ENCODE measurements at regions not wholly inside any gene's neighbourhood (a gene's known extent, or its start where the extent isn't known, plus 50 kb on each side); places are given as distances from the start of the nearest gene placed in this dataset.

DNA sequence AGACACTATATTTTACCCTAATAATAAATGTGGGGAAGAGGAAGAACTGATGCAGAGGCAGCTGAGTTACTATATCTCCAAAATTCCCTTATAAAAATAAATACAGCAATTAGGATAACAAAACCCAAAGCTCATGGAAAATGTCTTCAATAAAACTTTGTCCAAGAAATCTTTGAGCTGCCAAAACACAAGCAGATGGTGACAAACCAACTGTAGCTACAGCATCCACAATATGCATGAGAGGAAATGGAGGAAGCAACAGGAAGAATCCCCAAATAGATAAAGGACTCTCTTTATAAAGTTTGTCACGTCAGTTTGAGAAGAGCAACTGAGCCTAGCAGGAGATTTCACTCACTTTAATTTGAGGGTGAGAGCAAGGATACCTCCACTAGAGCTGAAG lies 638.2 kb downstream of the IGSF11 start:
- Histone ChIP-seq H3K27ac (ENCODE audit: low read length) (no peak overlapping the region), H3K4me3 (ENCODE audit: low read length) (no peak overlapping the region), H3K79me2 (ENCODE audit: low read length) (no peaks in the 10 kb centered on the region), H3K9me3 (ENCODE audit: insufficient read depth, low read length) (no peaks in the 10 kb centered on the region), H3K9ac (ENCODE audit: low read length) (no peak overlapping the region), H3K27me3 (ENCODE audit: low read depth, low read length) (no peaks in the 10 kb centered on the region), H3K4me1 (ENCODE audit: low read length) (no peaks in the 10 kb centered on the region), H3K4me2 (ENCODE audit: low read length) (no peak overlapping the region), H4K20me1 (ENCODE audit: insufficient read depth, low read length) (no peaks in the 10 kb centered on the region), H3K36me3 (replicated peaks; ENCODE audit: low read depth, low read length) (no peaks in the 10 kb centered on the region), H2AFZ (ENCODE audit: low read depth, low read length) (no peak overlapping the region)
- no peak for TF ChIP-seq EZH2phosphoT487 (IDR thresholded peaks at IDR 0.05; ENCODE audit: low read depth)
- TF ChIP-seq, protein P1, sequence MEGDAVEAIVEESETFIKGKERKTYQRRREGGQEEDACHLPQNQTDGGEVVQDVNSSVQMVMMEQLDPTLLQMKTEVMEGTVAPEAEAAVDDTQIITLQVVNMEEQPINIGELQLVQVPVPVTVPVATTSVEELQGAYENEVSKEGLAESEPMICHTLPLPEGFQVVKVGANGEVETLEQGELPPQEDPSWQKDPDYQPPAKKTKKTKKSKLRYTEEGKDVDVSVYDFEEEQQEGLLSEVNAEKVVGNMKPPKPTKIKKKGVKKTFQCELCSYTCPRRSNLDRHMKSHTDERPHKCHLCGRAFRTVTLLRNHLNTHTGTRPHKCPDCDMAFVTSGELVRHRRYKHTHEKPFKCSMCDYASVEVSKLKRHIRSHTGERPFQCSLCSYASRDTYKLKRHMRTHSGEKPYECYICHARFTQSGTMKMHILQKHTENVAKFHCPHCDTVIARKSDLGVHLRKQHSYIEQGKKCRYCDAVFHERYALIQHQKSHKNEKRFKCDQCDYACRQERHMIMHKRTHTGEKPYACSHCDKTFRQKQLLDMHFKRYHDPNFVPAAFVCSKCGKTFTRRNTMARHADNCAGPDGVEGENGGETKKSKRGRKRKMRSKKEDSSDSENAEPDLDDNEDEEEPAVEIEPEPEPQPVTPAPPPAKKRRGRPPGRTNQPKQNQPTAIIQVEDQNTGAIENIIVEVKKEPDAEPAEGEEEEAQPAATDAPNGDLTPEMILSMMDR (IDR thresholded peaks at IDR 0.05; ENCODE audit: low read depth, low read length), result no peak

DNA sequence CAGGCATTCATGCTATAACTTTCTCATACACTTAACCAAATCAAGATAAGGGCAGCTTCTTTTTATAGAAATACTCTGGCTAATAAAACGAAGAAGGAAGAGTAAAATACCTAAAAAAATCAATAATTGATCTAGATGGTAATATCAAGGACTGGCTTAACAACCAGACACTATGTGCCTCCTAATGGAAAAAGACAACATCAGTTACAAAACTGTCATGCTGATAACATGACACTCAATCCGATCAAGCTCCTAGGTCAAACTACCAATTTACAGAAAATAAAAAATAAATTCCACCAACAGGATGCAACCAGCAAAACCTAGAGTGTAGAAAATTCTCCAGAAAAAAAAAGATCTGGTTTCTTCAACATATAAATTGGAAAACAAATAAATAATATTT lies 634.6 kb downstream of the IGSF11 start:
- Histone ChIP-seq H3K79me2 (ENCODE audit: low read length) (no peaks in the 10 kb centered on the region), H2AFZ (ENCODE audit: low read depth, low read length) (no peak overlapping the region), H3K27ac (ENCODE audit: low read length) (no peak overlapping the region), H3K9me3 (ENCODE audit: insufficient read depth, low read length) (no peaks in the 10 kb centered on the region), H3K27me3 (ENCODE audit: low read depth, low read length) (no peaks in the 10 kb centered on the region), H3K9ac (ENCODE audit: low read length) (no peak overlapping the region), H3K4me1 (ENCODE audit: low read length) (no peaks in the 10 kb centered on the region), H3K4me2 (ENCODE audit: low read length) (no peak overlapping the region), H4K20me1 (ENCODE audit: insufficient read depth, low read length) (no peaks in the 10 kb centered on the region), H3K4me3 (ENCODE audit: low read length) (no peak overlapping the region), H3K36me3 (replicated peaks; ENCODE audit: low read depth, low read length) (no peaks in the 10 kb centered on the region)
- TF ChIP-seq EZH2phosphoT487 (IDR thresholded peaks at IDR 0.05; ENCODE audit: low read depth), result no peak
- TF ChIP-seq, protein P1 (IDR thresholded peaks at IDR 0.05; ENCODE audit: low read depth, low read length), result no peak

DNA sequence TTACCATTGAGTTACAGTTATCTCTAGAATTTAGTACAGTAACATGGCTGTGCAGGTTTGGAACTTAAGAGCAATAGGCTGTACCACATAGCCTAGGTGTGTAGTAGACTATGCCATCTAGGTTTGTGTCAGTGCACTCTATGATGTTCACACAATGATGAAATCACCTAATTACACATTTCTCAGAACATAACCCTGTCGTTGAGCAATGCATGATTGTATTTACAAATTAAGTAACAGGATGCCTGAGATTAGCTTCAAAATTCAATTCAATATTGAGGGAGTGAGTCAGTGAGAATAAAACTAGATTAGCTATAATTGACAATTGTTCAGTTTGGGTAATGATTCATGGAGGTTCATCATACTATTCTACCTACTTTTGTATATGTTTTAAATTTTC lies 633.8 kb downstream of the IGSF11 start:
- TF ChIP-seq, protein P1 (IDR thresholded peaks at IDR 0.05; ENCODE audit: low read depth, low read length), result no peak
- TF ChIP-seq EZH2phosphoT487 (IDR thresholded peaks at IDR 0.05; ENCODE audit: low read depth), result no peak
- no peaks in the 10 kb centered on the region for H3K27me3 ChIP-seq (ENCODE audit: low read depth, low read length)
- no peaks in the 10 kb centered on the region for H4K20me1 ChIP-seq (ENCODE audit: insufficient read depth, low read length)
- no peak overlapping the region for H3K9ac ChIP-seq (ENCODE audit: low read length)
- no peaks in the 10 kb centered on the region for H3K4me1 ChIP-seq (ENCODE audit: low read length)
- H3K4me3 ChIP-seq (ENCODE audit: low read length), result no peak overlapping the region
- H3K9me3 ChIP-seq (ENCODE audit: insufficient read depth, low read length), result no peaks in the 10 kb centered on the region
- H2AFZ ChIP-seq (ENCODE audit: low read depth, low read length), result no peak overlapping the region
- no peak overlapping the region for H3K27ac ChIP-seq (ENCODE audit: low read length)
- no peaks in the 10 kb centered on the region for H3K79me2 ChIP-seq (ENCODE audit: low read length)
- no peak overlapping the region for H3K4me2 ChIP-seq (ENCODE audit: low read length)
- no peaks in the 10 kb centered on the region for H3K36me3 ChIP-seq (replicated peaks; ENCODE audit: low read depth, low read length)

DNA sequence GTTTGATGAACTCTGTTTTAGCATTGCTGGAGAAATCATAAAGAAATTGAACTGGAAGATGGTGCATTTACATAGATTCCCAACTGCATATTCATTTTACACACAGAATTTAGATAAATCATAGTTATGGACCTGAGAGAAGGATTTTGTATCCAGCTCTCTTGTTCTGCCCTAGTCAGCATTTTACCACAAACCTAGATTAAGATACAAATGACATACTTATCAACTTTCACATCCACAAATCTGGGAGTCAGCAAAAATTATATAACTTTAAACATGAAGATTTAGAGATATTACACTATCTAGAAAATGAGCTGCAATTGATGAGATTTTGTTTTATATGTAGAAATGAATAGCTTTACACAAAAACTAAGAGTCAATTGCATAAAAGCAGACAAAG lies 632.8 kb downstream of the IGSF11 start:
- H3K4me3 ChIP-seq (ENCODE audit: low read length), result no peak overlapping the region
- H3K27ac ChIP-seq (ENCODE audit: low read length), result no peak overlapping the region
- H2AFZ ChIP-seq (ENCODE audit: low read depth, low read length), result no peak overlapping the region
- no peaks in the 10 kb centered on the region for H3K27me3 ChIP-seq (ENCODE audit: low read depth, low read length)
- H4K20me1 ChIP-seq (ENCODE audit: insufficient read depth, low read length), result no peaks in the 10 kb centered on the region
- H3K36me3 ChIP-seq (replicated peaks; ENCODE audit: low read depth, low read length), result no peaks in the 10 kb centered on the region
- TF ChIP-seq, protein P1 (IDR thresholded peaks at IDR 0.05; ENCODE audit: low read depth, low read length), result no peak
- TF ChIP-seq EZH2phosphoT487 (IDR thresholded peaks at IDR 0.05; ENCODE audit: low read depth), result no peak
- no peak overlapping the region for H3K9ac ChIP-seq (ENCODE audit: low read length)
- H3K9me3 ChIP-seq (ENCODE audit: insufficient read depth, low read length), result no peaks in the 10 kb centered on the region
- no peak overlapping the region for H3K4me2 ChIP-seq (ENCODE audit: low read length)
- H3K79me2 ChIP-seq (ENCODE audit: low read length), result no peaks in the 10 kb centered on the region
- H3K4me1 ChIP-seq (ENCODE audit: low read length), result no peaks in the 10 kb centered on the region

All from OCI-LY3 (cell line).